ENCODE measurements at regions not wholly inside any gene's neighbourhood (a gene's known extent, or its start where the extent isn't known, plus 50 kb on each side); places are given as distances from the start of the nearest gene placed in this dataset.

GRCh38 chr17:79429864-79430494, 180.9 kb downstream of the RBFOX3 start:
- H3K9me3 ChIP-seq: peaks cover 0 to 3% (median 0%) of the 10 kb centered on the region in 4 donors
- no peak for TF ChIP-seq EP300 (IDR thresholded peaks at IDR 0.05)
- no peak for TF ChIP-seq CTCF (IDR thresholded peaks at IDR 0.05)
- TF ChIP-seq POLR2A (IDR thresholded peaks at IDR 0.05): no peak
- no peak overlapping the region for H3K4me3 ChIP-seq
- WGBS, 2 donors: 56 to 58% methylated on average over 12 of the region's 12 CpGs
- H3K36me3 ChIP-seq: no peaks in the 10 kb centered on the region
- H3K4me1 ChIP-seq: no peaks in the 10 kb centered on the region
- DNase-seq (ENCODE audit: low spot score in 2 of 2): no peak
- no peaks in the 10 kb centered on the region for H3K27me3 ChIP-seq
- H3K27ac ChIP-seq: no peak overlapping the region

- Histone ChIP-seq H3K4me1 (no peaks in the 10 kb centered on the region), H3K36me3 (no peaks in the 10 kb centered on the region), H3K27me3 (no peaks in the 10 kb centered on the region), H3K27ac (no peak overlapping the region), H3K9me3 (peaks cover 0 to 3% (median 0%) of the 10 kb centered on the region in 4 donors), H3K4me3 (no peak overlapping the region)
- 78 to 81% methylated on average over 12 of the region's 12 CpGs for WGBS, 2 donors
- TF ChIP-seq POLR2A (IDR thresholded peaks at IDR 0.05): no peak
- no peak for TF ChIP-seq CTCF (IDR thresholded peaks at IDR 0.05)
- no peak for TF ChIP-seq EP300 (IDR thresholded peaks at IDR 0.05)
- DNase-seq (ENCODE audit: low spot score in 2 of 2): no peak
Observed at GRCh38 chr17:79428988-79429387, 181.9 kb downstream of the RBFOX3 start.

- H3K4me3 ChIP-seq: no peak overlapping the region
- WGBS, 2 donors: 80 to 82% methylated on average over 19 to 23 of the region's 24 CpGs
- no peak overlapping the region for H3K27ac ChIP-seq
- H3K4me1 ChIP-seq: no peaks in the 10 kb centered on the region
- H3K27me3 ChIP-seq: no peaks in the 10 kb centered on the region
- H3K36me3 ChIP-seq: no peaks in the 10 kb centered on the region
- no peak for DNase-seq (ENCODE audit: low spot score in 2 of 2)
- TF ChIP-seq POLR2A (IDR thresholded peaks at IDR 0.05): no peak
- TF ChIP-seq EP300 (IDR thresholded peaks at IDR 0.05): no peak
- TF ChIP-seq CTCF (IDR thresholded peaks at IDR 0.05): no peak
- peaks cover 0 to 3% (median 0%) of the 10 kb centered on the region in 4 donors for H3K9me3 ChIP-seq
Observed at GRCh38 chr17:79427621-79428539, 183.0 kb downstream of the RBFOX3 start.

- WGBS, 2 donors: 85 to 88% methylated on average over 14 of the region's 14 CpGs
- H3K27ac ChIP-seq: no peak overlapping the region
- TF ChIP-seq EP300 (IDR thresholded peaks at IDR 0.05): no peak
- no peak for TF ChIP-seq CTCF (IDR thresholded peaks at IDR 0.05)
- no peak for TF ChIP-seq POLR2A (IDR thresholded peaks at IDR 0.05)
- no peak for DNase-seq (ENCODE audit: low spot score in 2 of 2)
- no peaks in the 10 kb centered on the region for H3K9me3 ChIP-seq
- H3K4me1 ChIP-seq: no peaks in the 10 kb centered on the region
- no peak overlapping the region for H3K4me3 ChIP-seq
- H3K27me3 ChIP-seq: no peaks in the 10 kb centered on the region
- H3K36me3 ChIP-seq: no peaks in the 10 kb centered on the region
Observed at GRCh38 chr17:79425686-79426085, 185.2 kb downstream of the RBFOX3 start.

Data from tibial nerve (tissue), 4 donors.